22Rv1 (cell line): ENCODE measurements at regions not wholly inside any gene's neighbourhood (a gene's known extent, or its start where the extent isn't known, plus 50 kb on each side); places are given as distances from the start of the nearest gene placed in this dataset.

Experiments
- H3K27ac ChIP-seq: fragments of 450-650 bp; 2 replicates; pipeline ENCODE4 v1.5.1; 2017
- ZFX ChIP-seq: fragments of 450-650 bp; IDR thresholded peaks from 2 replicates; pipeline ENCODE4 v1.6.1; 2017; ENCODE audit warnings: antibody characterized with exemption, borderline replicate concordance
- TF ChIP-seq, protein P1 (sequence below): fragments of 450-650 bp; IDR thresholded peaks from 2 replicates; pipeline ENCODE4 v1.5.1; 2017; ENCODE audit warnings: mild to moderate bottlenecking

DNA sequence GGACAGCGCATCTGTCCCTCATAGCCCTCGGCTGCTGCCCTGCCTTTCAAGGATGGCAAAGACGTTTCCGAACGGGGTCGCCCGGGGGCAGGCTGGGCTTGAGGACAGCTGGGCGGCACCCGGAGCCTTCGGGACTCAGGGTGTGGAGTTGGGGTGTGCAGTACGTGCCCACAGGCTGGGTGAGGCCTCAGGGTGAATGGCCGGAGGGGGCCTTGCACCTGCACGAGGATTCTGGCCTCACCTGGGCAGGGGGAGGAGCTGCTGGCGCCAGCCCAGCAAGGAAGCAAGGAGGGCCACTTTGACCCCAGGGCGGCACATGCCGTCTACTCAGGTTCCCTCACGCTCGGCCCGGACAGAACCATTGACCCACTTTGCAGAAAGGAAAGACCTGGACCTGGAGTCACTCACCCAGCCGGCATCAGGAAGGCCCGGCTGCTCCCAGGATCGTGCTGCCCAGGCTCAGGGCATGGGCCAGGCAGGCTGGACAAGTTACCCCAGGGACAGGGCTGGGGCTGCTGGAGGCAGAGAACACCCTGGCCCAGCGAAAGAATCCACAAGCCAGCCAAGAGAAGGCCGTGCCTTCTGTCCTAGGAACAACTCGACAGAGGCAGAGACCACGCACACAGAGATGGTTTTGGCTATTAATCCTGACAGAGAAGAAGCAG, 65.1 kb upstream of the TTC34 start:
- no peak overlapping the region for H3K27ac ChIP-seq
- TF ChIP-seq, protein P1, sequence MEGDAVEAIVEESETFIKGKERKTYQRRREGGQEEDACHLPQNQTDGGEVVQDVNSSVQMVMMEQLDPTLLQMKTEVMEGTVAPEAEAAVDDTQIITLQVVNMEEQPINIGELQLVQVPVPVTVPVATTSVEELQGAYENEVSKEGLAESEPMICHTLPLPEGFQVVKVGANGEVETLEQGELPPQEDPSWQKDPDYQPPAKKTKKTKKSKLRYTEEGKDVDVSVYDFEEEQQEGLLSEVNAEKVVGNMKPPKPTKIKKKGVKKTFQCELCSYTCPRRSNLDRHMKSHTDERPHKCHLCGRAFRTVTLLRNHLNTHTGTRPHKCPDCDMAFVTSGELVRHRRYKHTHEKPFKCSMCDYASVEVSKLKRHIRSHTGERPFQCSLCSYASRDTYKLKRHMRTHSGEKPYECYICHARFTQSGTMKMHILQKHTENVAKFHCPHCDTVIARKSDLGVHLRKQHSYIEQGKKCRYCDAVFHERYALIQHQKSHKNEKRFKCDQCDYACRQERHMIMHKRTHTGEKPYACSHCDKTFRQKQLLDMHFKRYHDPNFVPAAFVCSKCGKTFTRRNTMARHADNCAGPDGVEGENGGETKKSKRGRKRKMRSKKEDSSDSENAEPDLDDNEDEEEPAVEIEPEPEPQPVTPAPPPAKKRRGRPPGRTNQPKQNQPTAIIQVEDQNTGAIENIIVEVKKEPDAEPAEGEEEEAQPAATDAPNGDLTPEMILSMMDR: no peak
- TF ChIP-seq ZFX: no peak

DNA sequence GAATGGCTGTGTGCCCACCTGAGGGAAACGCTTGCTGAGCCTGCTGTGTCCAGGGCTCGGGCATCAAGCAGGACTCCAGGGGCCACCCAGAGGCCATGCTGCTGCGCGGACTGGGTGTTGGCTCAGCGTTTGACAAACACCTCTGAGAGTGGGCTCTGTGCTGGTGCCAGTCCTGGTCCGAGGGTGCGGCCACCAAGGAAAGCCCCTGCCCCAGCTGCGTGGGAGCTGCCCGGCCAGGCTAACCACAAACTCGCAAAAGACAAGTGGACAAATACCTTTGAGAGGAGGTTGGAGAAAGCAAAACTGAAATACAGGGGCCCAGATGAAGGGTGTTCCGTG, 65.6 kb upstream of the TTC34 start:
- no peak overlapping the region for H3K27ac ChIP-seq
- TF ChIP-seq ZFX: no peak
- TF ChIP-seq, protein P1: no peak

DNA sequence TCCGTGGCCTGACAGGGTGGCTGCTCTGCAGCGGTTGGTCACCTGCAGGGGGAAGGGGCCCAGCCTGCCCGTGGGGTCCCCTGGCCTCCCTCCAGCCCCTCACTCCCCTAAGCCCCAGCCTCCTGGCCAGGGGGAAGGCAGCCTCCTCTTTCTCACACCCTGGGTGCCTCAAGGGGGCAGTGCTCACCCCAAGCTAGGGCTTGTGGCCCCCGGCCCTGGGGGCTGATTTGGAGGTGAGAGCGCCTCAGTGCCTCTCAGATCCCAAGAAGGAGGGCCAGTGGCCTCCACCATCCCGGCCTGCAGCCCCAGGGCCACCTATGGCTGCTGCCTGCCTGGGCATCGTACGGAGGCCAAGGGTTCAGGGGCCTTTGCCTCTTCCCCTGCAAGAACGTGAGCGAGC, 66.4 kb upstream of the TTC34 start:
- TF ChIP-seq, protein P1: no peak
- TF ChIP-seq ZFX: no peak

GRCh38 chr1:2868571-2869195, 67.2 kb upstream of the TTC34 start:
- no peak overlapping the region for H3K27ac ChIP-seq
- TF ChIP-seq ZFX: no peak

More for the DNA sequence above, 66.4 kb upstream of the TTC34 start:
- no peak overlapping the region for H3K27ac ChIP-seq

- H3K27ac ChIP-seq: no peak overlapping the region
- TF ChIP-seq, protein P1: no peak
- no peak for TF ChIP-seq ZFX
Observed at GRCh38 chr1:2871246-2871815, 69.8 kb upstream of the TTC34 start.

DNA sequence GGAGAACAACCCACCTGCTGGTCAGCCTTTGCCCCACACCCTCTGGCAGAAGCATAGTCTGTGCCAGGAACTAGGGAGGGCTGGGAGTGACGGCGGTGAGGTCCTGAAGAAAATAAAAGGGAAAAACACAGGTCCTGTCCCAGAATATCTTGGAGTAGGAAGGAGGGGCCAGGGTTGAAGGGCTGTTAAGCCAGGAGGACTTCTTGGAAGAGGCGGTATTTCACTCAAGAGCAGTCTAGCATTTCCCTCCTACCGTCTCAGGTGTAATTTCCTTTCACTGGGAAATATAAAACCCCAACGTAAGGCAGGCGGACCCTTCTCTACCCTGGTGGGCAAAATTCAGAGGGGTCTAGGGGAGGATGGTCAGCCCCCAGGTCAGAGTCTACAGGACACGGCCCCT, 72.7 kb upstream of the TTC34 start:
- no peak overlapping the region for H3K27ac ChIP-seq
- TF ChIP-seq ZFX: no peak
- TF ChIP-seq, protein P1: no peak

GRCh38 chr1:2874607-2875480, 73.4 kb upstream of the TTC34 start:
- TF ChIP-seq, protein P1: no peak
- TF ChIP-seq ZFX: no peak
- no peak overlapping the region for H3K27ac ChIP-seq
